ENCODE measurements at regions not wholly inside any gene's neighbourhood (a gene's known extent, or its start where the extent isn't known, plus 50 kb on each side); places are given as distances from the start of the nearest gene placed in this dataset.

- DNase-seq, result no peak
These were observed 627.9 kb upstream of the MGMT start for GRCh38 chr10:128839134-128839533.

- no peak for DNase-seq
These were observed 627.3 kb upstream of the MGMT start for GRCh38 chr10:128839701-128840100.

GRCh38 chr10:128843972-128844371 lies 623.1 kb upstream of the MGMT start:
- DNase-seq, result no peak

- no peak for DNase-seq
These were observed 620.1 kb upstream of the MGMT start for GRCh38 chr10:128846927-128847326.

- DNase-seq, result no peak
These were observed 618.2 kb upstream of the MGMT start for GRCh38 chr10:128848810-128849209.

GRCh38 chr10:128850647-128851046 lies 616.4 kb upstream of the MGMT start:
- no peak for DNase-seq

GRCh38 chr10:128851281-128851680 lies 615.8 kb upstream of the MGMT start:
- no peak for DNase-seq

- no peak for DNase-seq
These were observed 615.3 kb upstream of the MGMT start for GRCh38 chr10:128851726-128852125.

- no peak for DNase-seq
These were observed 614.6 kb upstream of the MGMT start for GRCh38 chr10:128852449-128852848.

GRCh38 chr10:128852902-128853301 lies 614.1 kb upstream of the MGMT start:
- no peak for DNase-seq

GRCh38 chr10:128853537-128853936 lies 613.5 kb upstream of the MGMT start:
- no peak for DNase-seq

GRCh38 chr10:128854204-128854603 lies 612.8 kb upstream of the MGMT start:
- DNase-seq, result no peak

GRCh38 chr10:128854963-128855362 lies 612.1 kb upstream of the MGMT start:
- no peak for DNase-seq

- DNase-seq, result no peak
These were observed 611.2 kb upstream of the MGMT start for GRCh38 chr10:128855618-128856428.

GRCh38 chr10:128859738-128860386 lies 607.2 kb upstream of the MGMT start:
- DNase-seq, result no peak

GRCh38 chr10:128860574-128860973 lies 606.5 kb upstream of the MGMT start:
- no peak for DNase-seq

GRCh38 chr10:128861018-128861901 lies 605.8 kb upstream of the MGMT start:
- no peak for DNase-seq

GRCh38 chr10:128863411-128863810 lies 603.6 kb upstream of the MGMT start:
- no peak for DNase-seq

- no peak for DNase-seq
These were observed 603.1 kb upstream of the MGMT start for GRCh38 chr10:128863823-128864405.

GRCh38 chr10:128864554-128865295 lies 602.3 kb upstream of the MGMT start:
- DNase-seq, result no peak

GRCh38 chr10:128865436-128866195 lies 601.4 kb upstream of the MGMT start:
- DNase-seq, result no peak

GRCh38 chr10:128866551-128866950 lies 600.5 kb upstream of the MGMT start:
- no peak for DNase-seq
